ENCODE measurements at regions not wholly inside any gene's neighbourhood (a gene's known extent, or its start where the extent isn't known, plus 50 kb on each side); places are given as distances from the start of the nearest gene placed in this dataset.
"Not testable (repeated sequence)": the region's sequence is repeated elsewhere in the genome, so short reads cannot be mapped to it uniquely, and the experiment has no call there.

GRCh38 chr4:18608908-18609533 lies 587.5 kb upstream of the LCORL start:
- intact Hi-C loops (cut with DNase I): no loop called here
- Histone ChIP-seq H3K27me3 (ENCODE audit: control insufficient read depth, insufficient read depth) (no peaks in the 10 kb centered on the region), H3K27ac (ENCODE audit: low read length) (no peak overlapping the region), H3K9me3 (ENCODE audit: control insufficient read depth, low read length) (no peaks in the 10 kb centered on the region), H3K4me3 (ENCODE audit: low read length) (no peak overlapping the region), H3K4me1 (ENCODE audit: control insufficient read depth, insufficient read depth, low read length) (no peaks in the 10 kb centered on the region)
- no peak for ATAC-seq
- no peak for DNase-seq
- 71% methylated on average over 4 of the region's 4 CpGs for WGBS

- H3K27me3 ChIP-seq (ENCODE audit: control insufficient read depth, insufficient read depth); ATAC-seq; DNase-seq; H3K4me3 ChIP-seq (ENCODE audit: low read length); H3K9me3 ChIP-seq (ENCODE audit: control insufficient read depth, low read length); H3K27ac ChIP-seq (ENCODE audit: low read length); H3K4me1 ChIP-seq (ENCODE audit: control insufficient read depth, insufficient read depth, low read length); intact Hi-C loops (cut with DNase I): not testable (repeated sequence)
- WGBS: 94% methylated on average over 8 of the region's 8 CpGs
Observed at GRCh38 chr4:18602610-18603009, 581.1 kb upstream of the LCORL start.

- intact Hi-C loops (cut with DNase I): loop anchor here in 3 of 4 donors (5.0 to 10.0 kb wide), 4 partner anchors 776 to 1046 kb away; no protein-coding TSS in a partner anchor
- DNase-seq (peak in 1 of 3 donors; percentile 19), ATAC-seq (peak; percentile 38 to 47)
- Histone ChIP-seq H3K4me1 (ENCODE audit: control insufficient read depth, insufficient read depth, low read length) (no peaks in the 10 kb centered on the region), H3K9me3 (ENCODE audit: control insufficient read depth, low read length) (no peaks in the 10 kb centered on the region), H3K4me3 (ENCODE audit: low read length) (no peak overlapping the region), H3K27ac (ENCODE audit: low read length) (no peak overlapping the region), H3K27me3 (ENCODE audit: control insufficient read depth, insufficient read depth) (no peaks in the 10 kb centered on the region)
- 5% methylated on average over 12 of the region's 12 CpGs for WGBS
Observed at GRCh38 chr4:18593297-18594002, 571.9 kb upstream of the LCORL start.

GRCh38 chr4:18582841-18583240 lies 561.3 kb upstream of the LCORL start:
- Histone ChIP-seq H3K4me1 (ENCODE audit: control insufficient read depth, insufficient read depth, low read length) (no peaks in the 10 kb centered on the region), H3K27me3 (ENCODE audit: control insufficient read depth, insufficient read depth) (no peaks in the 10 kb centered on the region), H3K27ac (ENCODE audit: low read length) (no peak overlapping the region), H3K4me3 (ENCODE audit: low read length) (no peak overlapping the region), H3K9me3 (ENCODE audit: control insufficient read depth, low read length) (no peaks in the 10 kb centered on the region)
- no peak for DNase-seq
- ATAC-seq: no peak
- WGBS: 24% methylated on average over 1 of the region's 1 CpG
- intact Hi-C loops (cut with DNase I): no loop called here

GRCh38 chr4:18578307-18578706 lies 556.8 kb upstream of the LCORL start:
- Histone ChIP-seq H3K9me3 (ENCODE audit: control insufficient read depth, low read length) (no peaks in the 10 kb centered on the region), H3K4me1 (ENCODE audit: control insufficient read depth, insufficient read depth, low read length) (no peaks in the 10 kb centered on the region), H3K27ac (ENCODE audit: low read length) (no peak overlapping the region), H3K4me3 (ENCODE audit: low read length) (no peak overlapping the region), H3K27me3 (ENCODE audit: control insufficient read depth, insufficient read depth) (no peaks in the 10 kb centered on the region)
- no peak for ATAC-seq
- WGBS: 61% methylated on average over 4 of the region's 4 CpGs
- intact Hi-C loops (cut with DNase I): no loop called here
- DNase-seq: no peak

- no peak overlapping the region for H3K4me3 ChIP-seq (ENCODE audit: low read length)
- 44% methylated on average over 1 of the region's 1 CpG for WGBS
- H3K27ac ChIP-seq (ENCODE audit: low read length): no peak overlapping the region
- intact Hi-C loops (cut with DNase I): no loop called here
- no peaks in the 10 kb centered on the region for H3K9me3 ChIP-seq (ENCODE audit: control insufficient read depth, low read length)
- ATAC-seq: no peak
- H3K4me1 ChIP-seq (ENCODE audit: control insufficient read depth, insufficient read depth, low read length): no peaks in the 10 kb centered on the region
- H3K27me3 ChIP-seq (ENCODE audit: control insufficient read depth, insufficient read depth): no peaks in the 10 kb centered on the region
- DNase-seq: no peak
Observed at GRCh38 chr4:18572481-18572880, 550.9 kb upstream of the LCORL start.

- Histone ChIP-seq H3K4me3 (ENCODE audit: low read length) (no peak overlapping the region), H3K9me3 (ENCODE audit: control insufficient read depth, low read length) (no peaks in the 10 kb centered on the region), H3K4me1 (ENCODE audit: control insufficient read depth, insufficient read depth, low read length) (no peaks in the 10 kb centered on the region), H3K27ac (ENCODE audit: low read length) (no peak overlapping the region), H3K27me3 (ENCODE audit: control insufficient read depth, insufficient read depth) (no peaks in the 10 kb centered on the region)
- intact Hi-C loops (cut with DNase I): no loop called here
- ATAC-seq (no peak), DNase-seq (no peak)
- 69% methylated on average over 2 of the region's 2 CpGs for WGBS
Observed at GRCh38 chr4:18571301-18571761, 549.8 kb upstream of the LCORL start.

- WGBS: 74% methylated on average over 3 of the region's 3 CpGs
- no peaks in the 10 kb centered on the region for H3K4me1 ChIP-seq (ENCODE audit: control insufficient read depth, insufficient read depth, low read length)
- H3K27me3 ChIP-seq (ENCODE audit: control insufficient read depth, insufficient read depth): no peaks in the 10 kb centered on the region
- ATAC-seq (no peak), DNase-seq (no peak)
- H3K4me3 ChIP-seq (ENCODE audit: low read length): no peak overlapping the region
- no peak overlapping the region for H3K27ac ChIP-seq (ENCODE audit: low read length)
- intact Hi-C loops (cut with DNase I): no loop called here
- no peaks in the 10 kb centered on the region for H3K9me3 ChIP-seq (ENCODE audit: control insufficient read depth, low read length)
Observed at GRCh38 chr4:18570370-18570769, 548.8 kb upstream of the LCORL start.

- intact Hi-C loops (cut with DNase I): no loop called here
- Histone ChIP-seq H3K27me3 (ENCODE audit: control insufficient read depth, insufficient read depth) (no peaks in the 10 kb centered on the region), H3K4me3 (ENCODE audit: low read length) (no peak overlapping the region), H3K9me3 (ENCODE audit: control insufficient read depth, low read length) (no peaks in the 10 kb centered on the region), H3K4me1 (ENCODE audit: control insufficient read depth, insufficient read depth, low read length) (no peaks in the 10 kb centered on the region), H3K27ac (ENCODE audit: low read length) (no peak overlapping the region)
- no peak for ATAC-seq
- DNase-seq: no peak
- WGBS: 40% methylated on average over 2 of the region's 2 CpGs
Observed at GRCh38 chr4:18568600-18568999, 547.0 kb upstream of the LCORL start.

- no peak overlapping the region for H3K4me3 ChIP-seq (ENCODE audit: low read length)
- no peaks in the 10 kb centered on the region for H3K27me3 ChIP-seq (ENCODE audit: control insufficient read depth, insufficient read depth)
- ATAC-seq (no peak), DNase-seq (no peak)
- H3K27ac ChIP-seq (ENCODE audit: low read length): no peak overlapping the region
- 71% methylated on average over 9 of the region's 9 CpGs for WGBS
- intact Hi-C loops (cut with DNase I): no loop called here
- no peaks in the 10 kb centered on the region for H3K4me1 ChIP-seq (ENCODE audit: control insufficient read depth, insufficient read depth, low read length)
- no peaks in the 10 kb centered on the region for H3K9me3 ChIP-seq (ENCODE audit: control insufficient read depth, low read length)
Observed at GRCh38 chr4:18566970-18567799, 545.6 kb upstream of the LCORL start.

- H3K9me3 ChIP-seq (ENCODE audit: control insufficient read depth, low read length): no peaks in the 10 kb centered on the region
- 85% methylated on average over 3 of the region's 3 CpGs for WGBS
- intact Hi-C loops (cut with DNase I): no loop called here
Observed at GRCh38 chr4:18559492-18559891, 537.9 kb upstream of the LCORL start.

More at GRCh38 chr4:18559492-18559891, 537.9 kb upstream of the LCORL start:
- no peaks in the 10 kb centered on the region for H3K27me3 ChIP-seq (ENCODE audit: control insufficient read depth, insufficient read depth)
- DNase-seq (no peak), ATAC-seq (no peak)
- no peak overlapping the region for H3K27ac ChIP-seq (ENCODE audit: low read length)
- no peaks in the 10 kb centered on the region for H3K4me1 ChIP-seq (ENCODE audit: control insufficient read depth, insufficient read depth, low read length)
- no peak overlapping the region for H3K4me3 ChIP-seq (ENCODE audit: low read length)

All from right cardiac atrium (tissue), 5 donors.